Neural crest cell (in vitro differentiated cells): ENCODE measurements at regions not wholly inside any gene's neighbourhood (a gene's known extent, or its start where the extent isn't known, plus 50 kb on each side); places are given as distances from the start of the nearest gene placed in this dataset.

Source experiments
- DNase-seq: peaks from one replicate; pipeline ENCODE4 v3.0.0; 2021; ENCODE audit warnings: low read depth, mixed read lengths, low spot score
- H3K27ac Mint-ChIP-seq: one replicate; pipeline ENCODE4 v1.8.0; 2021; ENCODE audit warnings: mild to moderate bottlenecking, mixed read lengths; ENCODE audit not compliant: unreplicated experiment
- H3K27me3 Mint-ChIP-seq: 2 replicates; pipeline ENCODE4 v1.8.0; 2021; ENCODE audit warnings: low read depth, mild to moderate bottlenecking, mixed read lengths
- H3K36me3 Mint-ChIP-seq: 2 replicates; pipeline ENCODE4 v1.8.0; 2021; ENCODE audit warnings: low read depth, mild to moderate bottlenecking, mixed read lengths
- H3K4me1 Mint-ChIP-seq: 2 replicates; pipeline ENCODE4 v1.8.0; 2021; ENCODE audit warnings: mixed read lengths
- H3K4me3 Mint-ChIP-seq: one replicate; pipeline ENCODE4 v1.8.0; 2021; ENCODE audit warnings: mild to moderate bottlenecking, mixed read lengths
- H3K9me3 Mint-ChIP-seq: 2 replicates; pipeline ENCODE4 v1.8.0; 2021; ENCODE audit warnings: mixed read lengths
- CTCF ChIP-seq: fragments of 200-600 bp; sonication (generic); conservative IDR thresholded peaks from 2 replicates; pipeline ENCODE4 v1.5.0; 2021; ENCODE audit warnings: antibody characterized with exemption, mild to moderate bottlenecking

DNA sequence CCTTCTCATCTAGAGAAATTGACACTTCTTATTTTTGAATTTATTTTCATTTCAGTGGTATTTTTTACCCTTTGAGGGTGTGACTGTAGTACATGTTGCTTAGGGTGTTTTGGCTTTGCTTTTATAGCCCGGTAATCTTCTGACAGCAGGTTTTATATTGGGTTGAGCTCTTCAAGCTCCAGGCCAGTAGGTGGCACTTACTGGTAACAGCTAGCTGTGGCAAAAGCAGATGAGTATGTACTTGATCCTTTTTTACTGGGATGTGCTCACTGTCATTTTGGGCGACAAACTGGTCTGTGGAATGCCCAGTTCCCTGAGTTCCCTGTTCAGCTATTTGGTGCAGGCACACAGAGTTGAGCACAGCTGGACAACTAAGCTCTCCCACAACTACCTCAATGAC is 916.2 kb upstream of the B3GALT2 start:
- Mint-ChIP-seq H3K36me3 (no peaks in the 10 kb centered on the region), H3K4me3 (no peak overlapping the region), H3K27ac (no peak overlapping the region), H3K4me1 (no peaks in the 10 kb centered on the region), H3K9me3 (peaks cover 5% of the 10 kb centered on the region), H3K27me3 (no peaks in the 10 kb centered on the region)
- TF ChIP-seq CTCF, result no peak
- DNase-seq, result no peak

GRCh38 chr1:194084755-194085154 is 898.3 kb upstream of the B3GALT2 start:
- no peaks in the 10 kb centered on the region for H3K27me3 Mint-ChIP-seq
- no peaks in the 10 kb centered on the region for H3K4me1 Mint-ChIP-seq
- no peak overlapping the region for H3K4me3 Mint-ChIP-seq
- DNase-seq, result no peak
- no peak for TF ChIP-seq CTCF
- no peak overlapping the region for H3K27ac Mint-ChIP-seq
- H3K36me3 Mint-ChIP-seq, result no peaks in the 10 kb centered on the region
- peaks cover 3% of the 10 kb centered on the region for H3K9me3 Mint-ChIP-seq

DNA sequence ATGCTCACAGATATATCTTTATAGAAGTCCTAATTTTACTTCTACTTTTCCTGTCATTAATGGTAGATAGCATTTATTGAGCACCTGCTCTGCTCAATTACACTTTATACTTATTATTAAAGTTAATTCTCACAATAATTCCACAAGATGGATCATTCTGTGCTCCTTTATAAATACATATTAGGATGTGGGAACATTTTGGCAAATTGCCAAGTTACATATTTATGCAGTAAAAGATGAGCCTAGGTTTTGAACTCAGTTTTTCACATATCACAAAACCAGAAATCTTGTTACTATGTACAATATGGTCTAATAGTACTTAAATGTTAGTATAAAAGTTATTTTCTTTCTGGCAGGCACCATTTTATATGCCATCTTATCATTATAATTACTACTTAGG is 895.0 kb upstream of the B3GALT2 start:
- no peak overlapping the region for H3K27ac Mint-ChIP-seq
- no peaks in the 10 kb centered on the region for H3K4me1 Mint-ChIP-seq
- H3K36me3 Mint-ChIP-seq, result peaks cover 2% of the 10 kb centered on the region
- no peak overlapping the region for H3K4me3 Mint-ChIP-seq
- no peaks in the 10 kb centered on the region for H3K27me3 Mint-ChIP-seq
- H3K9me3 Mint-ChIP-seq, result peaks cover 5% of the 10 kb centered on the region
- no peak for DNase-seq
- no peak for TF ChIP-seq CTCF

- Mint-ChIP-seq H3K27me3 (no peaks in the 10 kb centered on the region), H3K27ac (no peak overlapping the region), H3K4me3 (no peak overlapping the region), H3K9me3 (peaks cover 5% of the 10 kb centered on the region), H3K36me3 (peaks cover 2% of the 10 kb centered on the region), H3K4me1 (no peaks in the 10 kb centered on the region)
- no peak for TF ChIP-seq CTCF
- DNase-seq, result no peak
Measured at GRCh38 chr1:194080826-194081225, 894.4 kb upstream of the B3GALT2 start.

DNA sequence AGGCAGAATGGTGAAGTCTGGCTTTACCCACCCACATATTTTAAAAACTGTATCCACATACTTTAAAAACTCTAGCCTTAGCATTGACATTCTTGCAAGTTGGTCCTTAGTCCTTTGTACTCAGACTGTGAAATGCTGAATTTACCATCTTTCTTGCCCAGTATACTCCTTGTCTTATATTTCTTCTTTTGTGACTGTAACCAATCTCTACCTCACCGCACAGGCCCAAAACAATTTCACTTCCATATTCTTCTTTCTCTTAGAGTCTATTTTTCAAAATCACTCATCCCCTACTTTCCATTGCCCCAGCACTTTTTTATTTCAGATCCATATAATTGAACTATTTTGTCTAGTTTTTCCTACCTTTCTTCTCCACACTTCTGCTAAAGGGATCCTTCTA is 892.4 kb upstream of the B3GALT2 start:
- no peak for TF ChIP-seq CTCF
- no peak for DNase-seq
- H3K27ac Mint-ChIP-seq, result no peak overlapping the region
- H3K27me3 Mint-ChIP-seq, result no peaks in the 10 kb centered on the region
- no peak overlapping the region for H3K4me3 Mint-ChIP-seq
- peaks cover 5% of the 10 kb centered on the region for H3K9me3 Mint-ChIP-seq
- peaks cover 2% of the 10 kb centered on the region for H3K36me3 Mint-ChIP-seq
- H3K4me1 Mint-ChIP-seq, result no peaks in the 10 kb centered on the region

- Mint-ChIP-seq H3K36me3 (peaks cover 2% of the 10 kb centered on the region), H3K4me1 (no peaks in the 10 kb centered on the region), H3K27me3 (no peaks in the 10 kb centered on the region), H3K4me3 (no peak overlapping the region), H3K27ac (no peak overlapping the region), H3K9me3 (peaks cover 2% of the 10 kb centered on the region)
- TF ChIP-seq CTCF, result no peak
- DNase-seq, result no peak
Measured at GRCh38 chr1:194076646-194077045, 890.2 kb upstream of the B3GALT2 start.
